Liver (tissue), 3 donors: ENCODE measurements at regions not wholly inside any gene's neighbourhood (a gene's known extent, or its start where the extent isn't known, plus 50 kb on each side); places are given as distances from the start of the nearest gene placed in this dataset.
A peak's percentile ranks its signal among the peaks of the same experiment; 100 is the strongest.

Experiments
- ATF3 ChIP-seq: IDR thresholded peaks from 2 replicates; pipeline ENCODE4 v1.6.1; 2016; ENCODE audit warnings: antibody characterized with exemption
- GABPA ChIP-seq, 2 donors: IDR thresholded peaks in 1 of 2; conservative IDR thresholded peaks in 1 of 2; 2 replicates each; pipeline ENCODE4 v1.6.1; 2016; ENCODE audit warnings: antibody characterized with exemption in 2 of 2, mild to moderate bottlenecking in 1 of 2, moderate library complexity in 1 of 2
- HNF4A ChIP-seq, 2 donors: conservative IDR thresholded peaks; 2 replicates each; pipeline ENCODE4 v1.6.1; 2016; ENCODE audit warnings: antibody characterized with exemption in 2 of 2, mild to moderate bottlenecking in 2 of 2
- JUND ChIP-seq, 2 donors: IDR thresholded peaks; 2 replicates each; pipeline ENCODE4 v1.6.1; 2016; ENCODE audit warnings: antibody characterized with exemption in 2 of 2
- RAD21 ChIP-seq, 2 donors: IDR thresholded peaks; 2 replicates each; pipeline ENCODE4 v1.6.1; 2016; ENCODE audit warnings: antibody characterized with exemption in 2 of 2, mild to moderate bottlenecking in 2 of 2
- RXRA ChIP-seq, 2 donors: IDR thresholded peaks; 2 replicates each; pipeline ENCODE4 v1.6.1; 2017 to 2018; ENCODE audit warnings: antibody characterized with exemption in 2 of 2, mild to moderate bottlenecking in 1 of 2
- SP1 ChIP-seq: IDR thresholded peaks from 2 replicates; pipeline ENCODE4 v1.6.1; 2018; ENCODE audit warnings: antibody characterized with exemption, mild to moderate bottlenecking
- TAF1 ChIP-seq: conservative IDR thresholded peaks from 2 replicates; pipeline ENCODE4 v1.6.1; 2016; ENCODE audit warnings: antibody characterized with exemption, mild to moderate bottlenecking
- YY1 ChIP-seq: IDR thresholded peaks from 2 replicates; pipeline ENCODE4 v1.6.1; 2016; ENCODE audit warnings: antibody characterized with exemption, mild to moderate bottlenecking
- ZBTB33 ChIP-seq: IDR thresholded peaks from 2 replicates; pipeline ENCODE4 v1.6.1; 2016; ENCODE audit warnings: antibody characterized with exemption
- TF ChIP-seq, protein P1 (sequence below): fragments of 150-350 bp; IDR thresholded peaks from 2 replicates; pipeline ENCODE4 v1.5.1; 2017; ENCODE audit warnings: improper control_type of control experiment, low read depth, low read length; ENCODE audit not compliant: missing input control
- TF ChIP-seq, protein P2 (sequence below): IDR thresholded peaks from 2 replicates; pipeline ENCODE4 v1.6.1; 2016; ENCODE audit warnings: antibody characterized with exemption
- TF ChIP-seq, protein P3 (sequence below): IDR thresholded peaks from 2 replicates; pipeline ENCODE4 v1.6.1; 2016; ENCODE audit warnings: antibody characterized with exemption, mild to moderate bottlenecking
- donor health status: healthy.
- donor health status: healthy.

GRCh38 chr2:12048550-12048949 lies 302.1 kb downstream of the LPIN1 start:
- TF ChIP-seq, protein P1, sequence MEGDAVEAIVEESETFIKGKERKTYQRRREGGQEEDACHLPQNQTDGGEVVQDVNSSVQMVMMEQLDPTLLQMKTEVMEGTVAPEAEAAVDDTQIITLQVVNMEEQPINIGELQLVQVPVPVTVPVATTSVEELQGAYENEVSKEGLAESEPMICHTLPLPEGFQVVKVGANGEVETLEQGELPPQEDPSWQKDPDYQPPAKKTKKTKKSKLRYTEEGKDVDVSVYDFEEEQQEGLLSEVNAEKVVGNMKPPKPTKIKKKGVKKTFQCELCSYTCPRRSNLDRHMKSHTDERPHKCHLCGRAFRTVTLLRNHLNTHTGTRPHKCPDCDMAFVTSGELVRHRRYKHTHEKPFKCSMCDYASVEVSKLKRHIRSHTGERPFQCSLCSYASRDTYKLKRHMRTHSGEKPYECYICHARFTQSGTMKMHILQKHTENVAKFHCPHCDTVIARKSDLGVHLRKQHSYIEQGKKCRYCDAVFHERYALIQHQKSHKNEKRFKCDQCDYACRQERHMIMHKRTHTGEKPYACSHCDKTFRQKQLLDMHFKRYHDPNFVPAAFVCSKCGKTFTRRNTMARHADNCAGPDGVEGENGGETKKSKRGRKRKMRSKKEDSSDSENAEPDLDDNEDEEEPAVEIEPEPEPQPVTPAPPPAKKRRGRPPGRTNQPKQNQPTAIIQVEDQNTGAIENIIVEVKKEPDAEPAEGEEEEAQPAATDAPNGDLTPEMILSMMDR, result no peak
- TF ChIP-seq, protein P2, sequence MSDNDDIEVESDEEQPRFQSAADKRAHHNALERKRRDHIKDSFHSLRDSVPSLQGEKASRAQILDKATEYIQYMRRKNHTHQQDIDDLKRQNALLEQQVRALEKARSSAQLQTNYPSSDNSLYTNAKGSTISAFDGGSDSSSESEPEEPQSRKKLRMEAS, result no peak
- TF ChIP-seq SP1 (no peak), ZBTB33 (no peak), RAD21 (IDR thresholded peaks at IDR 0.05) (peak in 1 of 2 donors; percentile 10), RXRA (IDR thresholded peaks at IDR 0.05) (no peak), ATF3 (no peak), YY1 (no peak), JUND (IDR thresholded peaks at IDR 0.05) (no peak), GABPA (IDR thresholded peaks at IDR 0.05 in 1 of 2, conservative IDR thresholded peaks at IDR 0.05 in 1 of 2) (no peak), TAF1 (no peak), HNF4A (conservative IDR thresholded peaks at IDR 0.05) (no peak)
- TF ChIP-seq, protein P3, sequence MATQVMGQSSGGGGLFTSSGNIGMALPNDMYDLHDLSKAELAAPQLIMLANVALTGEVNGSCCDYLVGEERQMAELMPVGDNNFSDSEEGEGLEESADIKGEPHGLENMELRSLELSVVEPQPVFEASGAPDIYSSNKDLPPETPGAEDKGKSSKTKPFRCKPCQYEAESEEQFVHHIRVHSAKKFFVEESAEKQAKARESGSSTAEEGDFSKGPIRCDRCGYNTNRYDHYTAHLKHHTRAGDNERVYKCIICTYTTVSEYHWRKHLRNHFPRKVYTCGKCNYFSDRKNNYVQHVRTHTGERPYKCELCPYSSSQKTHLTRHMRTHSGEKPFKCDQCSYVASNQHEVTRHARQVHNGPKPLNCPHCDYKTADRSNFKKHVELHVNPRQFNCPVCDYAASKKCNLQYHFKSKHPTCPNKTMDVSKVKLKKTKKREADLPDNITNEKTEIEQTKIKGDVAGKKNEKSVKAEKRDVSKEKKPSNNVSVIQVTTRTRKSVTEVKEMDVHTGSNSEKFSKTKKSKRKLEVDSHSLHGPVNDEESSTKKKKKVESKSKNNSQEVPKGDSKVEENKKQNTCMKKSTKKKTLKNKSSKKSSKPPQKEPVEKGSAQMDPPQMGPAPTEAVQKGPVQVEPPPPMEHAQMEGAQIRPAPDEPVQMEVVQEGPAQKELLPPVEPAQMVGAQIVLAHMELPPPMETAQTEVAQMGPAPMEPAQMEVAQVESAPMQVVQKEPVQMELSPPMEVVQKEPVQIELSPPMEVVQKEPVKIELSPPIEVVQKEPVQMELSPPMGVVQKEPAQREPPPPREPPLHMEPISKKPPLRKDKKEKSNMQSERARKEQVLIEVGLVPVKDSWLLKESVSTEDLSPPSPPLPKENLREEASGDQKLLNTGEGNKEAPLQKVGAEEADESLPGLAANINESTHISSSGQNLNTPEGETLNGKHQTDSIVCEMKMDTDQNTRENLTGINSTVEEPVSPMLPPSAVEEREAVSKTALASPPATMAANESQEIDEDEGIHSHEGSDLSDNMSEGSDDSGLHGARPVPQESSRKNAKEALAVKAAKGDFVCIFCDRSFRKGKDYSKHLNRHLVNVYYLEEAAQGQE, result no peak
